Breast epithelium (tissue), 4 donors: ENCODE measurements at regions not wholly inside any gene's neighbourhood (a gene's known extent, or its start where the extent isn't known, plus 50 kb on each side); places are given as distances from the start of the nearest gene placed in this dataset.

ENCODE experiments used
- DNase-seq, 2 donors: peaks; one replicate each; pipeline ENCODE4 v3.0.0-alpha.2; 2019; ENCODE audit warnings: low spot score in 2 of 2
- H3K27ac ChIP-seq, 2 donors: fragments of 200-600 bp; sonication (generic) in 1 of 2; one replicate each; pipeline ENCODE4 v1.5.1; 2016 to 2019; ENCODE audit warnings: mild to moderate bottlenecking in 1 of 2
- H3K27me3 ChIP-seq, 2 donors: fragments of 200-600 bp; sonication (generic) in 1 of 2; one replicate each; pipeline versions ENCODE4 v1.5.1 to v1.6.0; 2017 to 2019; ENCODE audit warnings: control low read depth in 1 of 2, mild to moderate bottlenecking in 1 of 2
- H3K36me3 ChIP-seq: fragments of 200-600 bp; one replicate; pipeline ENCODE4 v1.5.1; 2019
- H3K4me1 ChIP-seq, 2 donors: fragments of 200-600 bp; sonication (generic); one replicate each; pipeline ENCODE4 v1.5.1; 2016 to 2019; ENCODE audit warnings: control low read depth in 1 of 2
- H3K4me3 ChIP-seq, 3 donors: fragments of 200-600 bp; sonication (generic); 1 replicate in 2 of 3; 2 replicates in 1 of 3; pipeline ENCODE4 v1.5.1; 2016 to 2019; ENCODE audit warnings: mild to moderate bottlenecking in 3 of 3, moderate library complexity in 2 of 3
- H3K9me3 ChIP-seq, 2 donors: fragments of 200-600 bp; sonication (generic) in 1 of 2; one replicate each; pipeline ENCODE4 v1.5.1; 2016 to 2019; ENCODE audit warnings: control low read depth in 1 of 2
- POLR2A ChIP-seq: fragments of 450-650 bp; IDR thresholded peaks from one replicate; pipeline ENCODE4 v1.6.1; 2016; ENCODE audit warnings: antibody characterized with exemption, mild to moderate bottlenecking, moderate library complexity
- POLR2AphosphoS5 ChIP-seq, 3 donors: sonication (generic); formaldehyde crosslinking; IDR thresholded peaks; one replicate each; pipeline ENCODE4 v1.6.1; 2017; ENCODE audit warnings: antibody characterized with exemption in 3 of 3
- intact Hi-C: fragments of 100-400 bp; cut with DNase I; formaldehyde crosslinking; loops from one replicate; pipeline ENCODE4 v1.15.1; 2023; ENCODE audit warnings: low total_unique reads
- TF ChIP-seq, protein P1 (sequence below), 3 donors: fragments of 450-650 bp; IDR thresholded peaks; one replicate each; pipeline ENCODE4 v1.5.1; 2016 to 2017; ENCODE audit warnings: antibody characterized with exemption in 3 of 3, mild to moderate bottlenecking in 3 of 3, moderate library complexity in 3 of 3

DNA sequence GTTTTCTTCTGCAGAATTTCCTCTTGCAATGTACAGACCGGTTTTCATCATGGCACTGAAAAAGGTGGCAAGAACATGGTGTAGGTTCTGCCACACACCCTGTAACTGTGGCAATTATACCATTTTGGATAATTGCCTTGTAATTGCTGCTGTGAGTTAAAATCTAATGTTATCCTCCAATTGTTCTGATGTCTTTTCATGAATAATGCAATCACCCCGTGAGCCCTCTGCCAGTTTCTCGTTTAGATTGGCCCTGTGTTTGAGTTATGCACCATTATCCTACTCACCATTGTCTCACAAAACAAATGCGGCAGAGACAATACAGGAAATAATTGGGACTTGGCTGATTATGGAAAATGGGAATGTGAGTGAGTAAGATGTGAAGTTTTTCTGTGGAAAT is 61.8 kb upstream of the MTNR1B start:
- DNase-seq, result no peak
- no peak for TF ChIP-seq POLR2AphosphoS5 (IDR thresholded peaks at IDR 0.05)
- H3K9me3 ChIP-seq, result no peaks in the 10 kb centered on the region
- H3K27me3 ChIP-seq, result no peaks in the 10 kb centered on the region
- intact Hi-C loops, result no loop called here
- no peaks in the 10 kb centered on the region for H3K36me3 ChIP-seq
- H3K4me3 ChIP-seq, result no peak overlapping the region
- no peak overlapping the region for H3K27ac ChIP-seq
- H3K4me1 ChIP-seq, result no peaks in the 10 kb centered on the region

DNA sequence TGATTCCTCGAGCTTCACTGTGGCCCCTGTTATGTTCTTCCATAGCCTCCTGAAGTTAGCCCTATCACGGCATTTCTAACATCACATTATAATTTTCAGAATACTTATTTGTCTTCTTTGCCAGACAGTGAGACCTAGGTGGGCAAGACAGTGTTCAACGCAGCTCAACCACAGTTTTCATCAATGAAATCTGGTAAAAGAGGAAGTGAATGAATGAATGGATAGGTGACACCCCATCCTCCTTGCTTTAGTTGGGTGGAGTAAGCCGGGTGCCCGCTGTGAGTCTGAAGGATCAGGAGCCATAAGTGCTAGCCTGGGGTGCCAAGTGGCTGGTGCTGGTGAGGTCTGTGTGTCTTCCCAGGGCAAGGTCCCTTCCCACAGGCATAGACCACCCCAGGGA is 60.2 kb upstream of the MTNR1B start:
- no peak overlapping the region for H3K27ac ChIP-seq
- H3K36me3 ChIP-seq, result no peaks in the 10 kb centered on the region
- no peak overlapping the region for H3K4me3 ChIP-seq
- no peaks in the 10 kb centered on the region for H3K4me1 ChIP-seq
- no peaks in the 10 kb centered on the region for H3K9me3 ChIP-seq
- DNase-seq, result no peak
- intact Hi-C loops, result no loop called here
- TF ChIP-seq, protein P1, sequence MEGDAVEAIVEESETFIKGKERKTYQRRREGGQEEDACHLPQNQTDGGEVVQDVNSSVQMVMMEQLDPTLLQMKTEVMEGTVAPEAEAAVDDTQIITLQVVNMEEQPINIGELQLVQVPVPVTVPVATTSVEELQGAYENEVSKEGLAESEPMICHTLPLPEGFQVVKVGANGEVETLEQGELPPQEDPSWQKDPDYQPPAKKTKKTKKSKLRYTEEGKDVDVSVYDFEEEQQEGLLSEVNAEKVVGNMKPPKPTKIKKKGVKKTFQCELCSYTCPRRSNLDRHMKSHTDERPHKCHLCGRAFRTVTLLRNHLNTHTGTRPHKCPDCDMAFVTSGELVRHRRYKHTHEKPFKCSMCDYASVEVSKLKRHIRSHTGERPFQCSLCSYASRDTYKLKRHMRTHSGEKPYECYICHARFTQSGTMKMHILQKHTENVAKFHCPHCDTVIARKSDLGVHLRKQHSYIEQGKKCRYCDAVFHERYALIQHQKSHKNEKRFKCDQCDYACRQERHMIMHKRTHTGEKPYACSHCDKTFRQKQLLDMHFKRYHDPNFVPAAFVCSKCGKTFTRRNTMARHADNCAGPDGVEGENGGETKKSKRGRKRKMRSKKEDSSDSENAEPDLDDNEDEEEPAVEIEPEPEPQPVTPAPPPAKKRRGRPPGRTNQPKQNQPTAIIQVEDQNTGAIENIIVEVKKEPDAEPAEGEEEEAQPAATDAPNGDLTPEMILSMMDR (IDR thresholded peaks at IDR 0.05), result no peak
- TF ChIP-seq POLR2A (no peak), POLR2AphosphoS5 (IDR thresholded peaks at IDR 0.05) (no peak)
- no peaks in the 10 kb centered on the region for H3K27me3 ChIP-seq

DNA sequence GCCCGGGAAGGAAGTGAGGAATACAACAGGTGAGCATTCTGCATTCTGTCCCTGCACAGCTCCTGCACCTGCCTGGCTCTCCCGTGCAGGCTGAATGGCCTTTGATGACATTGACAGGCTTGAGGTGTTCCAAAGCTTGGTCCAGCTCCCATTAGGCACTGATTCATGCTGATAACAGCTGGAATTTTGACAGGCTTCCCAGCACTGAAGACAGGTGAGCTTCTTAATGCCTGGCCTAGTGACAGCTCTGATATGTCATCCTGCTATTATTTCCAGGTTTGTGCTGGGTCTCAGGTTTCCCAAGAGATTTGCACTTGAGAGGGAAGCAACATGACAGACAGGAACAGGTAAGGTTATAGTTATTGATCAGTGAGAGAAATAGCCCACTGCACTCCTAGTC is 58.0 kb upstream of the MTNR1B start:
- intact Hi-C loops, result no loop called here
- H3K4me3 ChIP-seq, result no peak overlapping the region
- no peak for TF ChIP-seq POLR2AphosphoS5 (IDR thresholded peaks at IDR 0.05)
- TF ChIP-seq, protein P1 (IDR thresholded peaks at IDR 0.05), result no peak
- no peak for TF ChIP-seq POLR2A
- H3K9me3 ChIP-seq, result no peaks in the 10 kb centered on the region
- no peak for DNase-seq
- H3K4me1 ChIP-seq, result no peaks in the 10 kb centered on the region
- H3K36me3 ChIP-seq, result no peaks in the 10 kb centered on the region
- H3K27ac ChIP-seq, result no peak overlapping the region
- no peaks in the 10 kb centered on the region for H3K27me3 ChIP-seq

DNA sequence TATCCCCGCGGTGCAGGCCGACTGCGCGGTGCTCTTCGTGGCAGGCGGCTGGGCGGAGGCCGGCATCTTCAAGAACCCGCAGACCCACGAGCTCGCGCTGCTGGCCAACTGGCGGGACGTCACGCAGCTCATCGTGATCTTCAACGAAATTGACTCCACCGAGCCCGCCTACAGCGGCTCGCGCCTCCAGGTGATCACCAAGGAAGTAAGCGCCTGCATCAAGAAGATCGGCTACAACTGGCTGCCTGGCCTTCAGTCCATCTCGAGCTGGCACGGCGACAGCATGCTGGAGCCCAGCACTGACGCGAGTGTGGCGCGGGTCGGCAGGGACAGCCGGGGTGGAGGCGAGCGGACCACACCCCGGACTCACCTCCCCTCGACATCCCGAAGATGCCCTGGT is 53.9 kb upstream of the MTNR1B start:
- Histone ChIP-seq H3K4me3 (no peak overlapping the region), H3K27ac (no peak overlapping the region), H3K4me1 (no peaks in the 10 kb centered on the region), H3K9me3 (no peaks in the 10 kb centered on the region), H3K27me3 (no peaks in the 10 kb centered on the region), H3K36me3 (no peaks in the 10 kb centered on the region)
- no peak for TF ChIP-seq POLR2A
- TF ChIP-seq, protein P1 (IDR thresholded peaks at IDR 0.05), result no peak
- no peak for TF ChIP-seq POLR2AphosphoS5 (IDR thresholded peaks at IDR 0.05)
- intact Hi-C loops, result no loop called here
- DNase-seq, result no peak

DNA sequence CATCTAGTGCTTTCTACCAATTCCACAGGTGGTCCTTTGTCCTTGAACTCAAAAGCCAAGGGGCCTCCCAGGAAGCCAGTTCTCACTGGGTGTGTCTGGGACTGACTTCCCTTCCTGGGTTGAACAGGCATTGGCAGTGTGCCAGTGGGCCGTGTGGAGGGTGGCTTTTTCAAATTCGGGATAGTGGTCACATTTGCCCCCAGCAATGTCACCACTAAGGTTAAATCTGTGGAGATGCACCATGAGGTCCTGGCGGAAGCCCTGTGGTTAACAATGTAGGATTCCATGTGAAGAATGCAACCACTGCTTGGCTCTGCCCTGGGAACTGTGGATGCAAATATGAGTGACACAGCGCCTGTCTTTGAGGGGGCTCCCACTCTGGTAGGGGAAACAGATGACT is 53.2 kb upstream of the MTNR1B start:
- no peak overlapping the region for H3K4me3 ChIP-seq
- no peaks in the 10 kb centered on the region for H3K4me1 ChIP-seq
- H3K27ac ChIP-seq, result no peak overlapping the region
- no peaks in the 10 kb centered on the region for H3K27me3 ChIP-seq
- H3K9me3 ChIP-seq, result no peaks in the 10 kb centered on the region
- no peaks in the 10 kb centered on the region for H3K36me3 ChIP-seq
- TF ChIP-seq POLR2AphosphoS5 (IDR thresholded peaks at IDR 0.05) (no peak), POLR2A (no peak)
- TF ChIP-seq, protein P1 (IDR thresholded peaks at IDR 0.05), result no peak
- intact Hi-C loops, result no loop called here
- no peak for DNase-seq

DNA sequence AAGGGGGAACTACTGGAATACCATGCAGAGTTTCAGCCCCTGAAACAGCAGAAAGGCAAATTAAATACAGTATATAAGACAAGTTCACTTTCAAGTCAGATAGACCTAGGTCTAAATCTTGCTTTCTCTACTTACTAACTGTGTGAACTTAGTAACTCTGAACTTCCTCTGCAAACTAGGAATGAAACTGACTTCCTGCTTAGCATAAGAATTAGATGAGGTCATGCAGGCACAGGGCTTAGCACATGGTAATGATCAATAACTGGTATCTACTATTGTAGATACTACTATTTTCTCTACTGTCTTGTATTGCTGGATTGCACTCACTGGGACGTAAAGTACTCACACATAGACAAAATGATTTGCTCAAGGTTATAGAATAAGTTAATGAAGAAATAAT is 51.5 kb upstream of the MTNR1B start:
- intact Hi-C loops, result no loop called here
- TF ChIP-seq POLR2A (no peak), POLR2AphosphoS5 (IDR thresholded peaks at IDR 0.05) (no peak)
- TF ChIP-seq, protein P1 (IDR thresholded peaks at IDR 0.05), result no peak
- DNase-seq, result no peak
- H3K4me3 ChIP-seq, result no peak overlapping the region
- H3K9me3 ChIP-seq, result no peaks in the 10 kb centered on the region
- H3K27me3 ChIP-seq, result no peaks in the 10 kb centered on the region
- no peaks in the 10 kb centered on the region for H3K36me3 ChIP-seq
- H3K27ac ChIP-seq, result no peak overlapping the region
- no peaks in the 10 kb centered on the region for H3K4me1 ChIP-seq
